Ishikawa (cell line): ENCODE measurements at regions not wholly inside any gene's neighbourhood (a gene's known extent, or its start where the extent isn't known, plus 50 kb on each side); places are given as distances from the start of the nearest gene placed in this dataset.

ENCODE experiments used
- CEBPB ChIP-seq: IDR thresholded peaks from 2 replicates; pipeline ENCODE4 v1.6.1; 2012
- EGR1 ChIP-seq: IDR thresholded peaks from 2 replicates; pipeline ENCODE4 v1.6.1; 2012
- EP300 ChIP-seq: IDR thresholded peaks from 2 replicates; pipeline ENCODE4 v1.6.1; 2012; ENCODE audit warnings: borderline replicate concordance
- FOXM1 ChIP-seq: IDR thresholded peaks from 2 replicates; pipeline ENCODE4 v1.6.1; 2012; ENCODE audit warnings: low read depth, borderline replicate concordance
- RAD21 ChIP-seq: IDR thresholded peaks from 2 replicates; pipeline ENCODE4 v1.6.1; 2012; ENCODE audit warnings: low read depth
- REST ChIP-seq: IDR thresholded peaks from 2 replicates; pipeline ENCODE4 v1.6.1; 2012; ENCODE audit warnings: low read depth, mild to moderate bottlenecking
- YY1 ChIP-seq: IDR thresholded peaks from 2 replicates; pipeline ENCODE4 v1.6.1; 2012; ENCODE audit warnings: low read depth
- TF ChIP-seq, protein P1 (sequence below): IDR thresholded peaks from 2 replicates; pipeline ENCODE4 v1.6.1; 2012

DNA sequence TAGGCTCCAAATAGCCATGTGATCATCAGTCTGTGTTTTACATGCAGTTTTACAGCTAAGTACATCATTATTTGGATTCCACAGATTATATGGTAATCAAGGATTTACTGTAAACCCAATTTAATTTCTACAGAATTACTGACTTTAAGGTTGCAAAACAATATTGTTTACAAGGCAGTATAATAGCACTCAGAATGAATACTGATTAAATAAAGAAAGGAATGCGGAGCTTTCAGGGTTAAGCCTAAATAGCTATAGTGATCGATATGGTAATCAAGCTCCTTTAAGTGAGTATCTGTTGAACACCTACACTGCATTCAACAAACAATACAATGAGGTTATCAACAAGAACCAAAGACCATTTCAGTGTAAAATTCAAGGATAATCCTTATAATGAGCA is 64.3 kb downstream of the DMAC1 start:
- TF ChIP-seq EGR1 (no peak), RAD21 (no peak), YY1 (no peak), CEBPB (no peak), EP300 (no peak), REST (no peak), FOXM1 (no peak)
- TF ChIP-seq, protein P1, sequence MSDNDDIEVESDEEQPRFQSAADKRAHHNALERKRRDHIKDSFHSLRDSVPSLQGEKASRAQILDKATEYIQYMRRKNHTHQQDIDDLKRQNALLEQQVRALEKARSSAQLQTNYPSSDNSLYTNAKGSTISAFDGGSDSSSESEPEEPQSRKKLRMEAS = no peak
